C4-2B (cell line): ENCODE measurements at regions not wholly inside any gene's neighbourhood (a gene's known extent, or its start where the extent isn't known, plus 50 kb on each side); places are given as distances from the start of the nearest gene placed in this dataset.
"Not testable (repeated sequence)": the region's sequence is repeated elsewhere in the genome, so short reads cannot be mapped to it uniquely, and the experiment has no call there.

ENCODE experiments used
- H3K27ac ChIP-seq: fragments of 450-650 bp; 2 replicates; pipeline ENCODE4 v1.5.1; 2017
- ZFX ChIP-seq: fragments of 450-650 bp; IDR thresholded peaks from 2 replicates; pipeline ENCODE4 v1.6.1; 2017
- TF ChIP-seq, protein P1 (sequence below): fragments of 450-650 bp; conservative IDR thresholded peaks from 2 replicates; pipeline ENCODE4 v1.5.1; 2017; ENCODE audit warnings: mild to moderate bottlenecking

DNA sequence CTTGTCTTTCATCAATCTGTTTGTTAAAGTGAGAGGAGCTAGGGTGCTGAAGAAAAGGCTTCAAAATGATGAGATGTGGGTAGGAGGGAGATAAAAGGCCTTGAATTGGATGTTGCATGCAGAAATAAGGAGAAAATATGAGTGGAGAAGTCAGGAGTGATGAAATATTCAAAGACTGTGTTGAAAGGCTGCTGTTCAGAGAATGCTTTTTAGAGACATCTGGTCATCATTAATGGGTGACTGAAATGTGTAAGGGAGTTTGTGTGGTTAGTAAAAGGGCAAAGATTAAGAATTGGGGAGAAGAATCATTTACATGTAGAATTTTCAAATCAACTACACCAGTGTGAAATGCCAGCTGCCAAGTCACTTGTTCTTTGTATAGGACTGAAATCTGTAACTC, 383.9 kb downstream of the MAT2B start:
- H3K27ac ChIP-seq = no peak overlapping the region
- TF ChIP-seq ZFX = no peak
- TF ChIP-seq, protein P1, sequence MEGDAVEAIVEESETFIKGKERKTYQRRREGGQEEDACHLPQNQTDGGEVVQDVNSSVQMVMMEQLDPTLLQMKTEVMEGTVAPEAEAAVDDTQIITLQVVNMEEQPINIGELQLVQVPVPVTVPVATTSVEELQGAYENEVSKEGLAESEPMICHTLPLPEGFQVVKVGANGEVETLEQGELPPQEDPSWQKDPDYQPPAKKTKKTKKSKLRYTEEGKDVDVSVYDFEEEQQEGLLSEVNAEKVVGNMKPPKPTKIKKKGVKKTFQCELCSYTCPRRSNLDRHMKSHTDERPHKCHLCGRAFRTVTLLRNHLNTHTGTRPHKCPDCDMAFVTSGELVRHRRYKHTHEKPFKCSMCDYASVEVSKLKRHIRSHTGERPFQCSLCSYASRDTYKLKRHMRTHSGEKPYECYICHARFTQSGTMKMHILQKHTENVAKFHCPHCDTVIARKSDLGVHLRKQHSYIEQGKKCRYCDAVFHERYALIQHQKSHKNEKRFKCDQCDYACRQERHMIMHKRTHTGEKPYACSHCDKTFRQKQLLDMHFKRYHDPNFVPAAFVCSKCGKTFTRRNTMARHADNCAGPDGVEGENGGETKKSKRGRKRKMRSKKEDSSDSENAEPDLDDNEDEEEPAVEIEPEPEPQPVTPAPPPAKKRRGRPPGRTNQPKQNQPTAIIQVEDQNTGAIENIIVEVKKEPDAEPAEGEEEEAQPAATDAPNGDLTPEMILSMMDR = no peak

DNA sequence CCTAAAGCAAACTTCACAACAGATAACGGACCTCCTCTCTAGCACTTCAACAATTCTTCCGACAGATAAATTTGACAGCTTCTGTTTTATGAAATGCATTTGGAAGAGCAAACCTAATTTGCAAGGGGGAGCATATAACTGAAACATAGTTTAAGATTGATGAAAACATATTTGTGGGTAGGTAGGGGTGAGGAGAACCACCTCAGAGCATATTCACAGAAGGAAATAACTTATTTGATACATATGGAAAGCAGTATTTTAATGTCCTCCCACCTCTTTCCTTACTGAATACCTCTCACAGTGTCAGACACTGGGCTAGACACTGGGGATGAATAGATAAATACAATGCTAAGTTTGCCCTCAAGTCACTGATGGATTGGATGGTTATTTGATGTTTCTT, 384.8 kb downstream of the MAT2B start:
- H3K27ac ChIP-seq = no peak overlapping the region
- TF ChIP-seq, protein P1 = no peak
- no peak for TF ChIP-seq ZFX

DNA sequence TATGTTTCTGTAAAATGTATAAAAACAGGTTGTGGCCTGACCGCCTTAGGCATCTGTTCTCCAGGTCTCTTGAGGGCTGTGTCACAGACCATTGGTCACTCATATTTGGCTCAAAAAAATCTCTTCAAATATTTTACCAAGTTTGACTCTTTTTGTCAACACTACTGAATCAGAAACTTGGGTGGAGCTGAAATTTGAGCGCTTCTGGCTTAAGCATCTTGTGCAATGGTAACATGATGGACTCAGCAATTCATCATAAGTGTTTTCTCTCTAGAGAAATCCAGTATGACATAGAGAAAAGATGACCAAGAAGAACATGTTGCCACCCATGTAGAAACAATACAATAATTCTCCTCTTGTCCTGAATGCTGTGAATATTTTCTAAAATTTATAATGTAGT, 387.9 kb downstream of the MAT2B start:
- TF ChIP-seq, protein P1 = no peak
- TF ChIP-seq ZFX = no peak
- no peak overlapping the region for H3K27ac ChIP-seq

GRCh38 chr5:163894645-163895044, 389.2 kb downstream of the MAT2B start:
- H3K27ac ChIP-seq = no peak overlapping the region

DNA sequence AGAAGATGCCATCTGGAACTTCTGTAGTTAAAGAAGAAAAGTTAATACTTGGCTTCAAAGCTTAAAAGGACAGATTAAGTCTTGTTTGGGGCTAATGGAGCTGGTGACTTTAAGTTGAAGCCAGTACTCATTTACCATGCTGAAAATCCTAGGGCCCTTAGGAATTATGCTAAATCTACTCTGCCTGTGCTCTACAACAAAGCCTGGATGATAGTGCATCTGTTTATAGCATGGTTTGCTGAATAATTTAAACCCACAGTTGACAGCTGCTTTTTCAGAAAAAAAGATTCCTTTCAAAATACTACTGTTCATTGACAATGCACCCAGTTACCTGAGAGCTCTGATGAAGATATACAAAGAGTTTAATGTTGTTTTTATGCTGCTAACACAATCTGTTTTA, 393.5 kb downstream of the MAT2B start:
- TF ChIP-seq, protein P1 = no peak
- TF ChIP-seq ZFX = no peak
- no peak overlapping the region for H3K27ac ChIP-seq

More at GRCh38 chr5:163894645-163895044, 389.2 kb downstream of the MAT2B start:
- TF ChIP-seq ZFX = no peak
- TF ChIP-seq, protein P1 = no peak

- not testable (repeated sequence) for H3K27ac ChIP-seq
Observed at GRCh38 chr5:163907783-163908182, 402.4 kb downstream of the MAT2B start.

DNA sequence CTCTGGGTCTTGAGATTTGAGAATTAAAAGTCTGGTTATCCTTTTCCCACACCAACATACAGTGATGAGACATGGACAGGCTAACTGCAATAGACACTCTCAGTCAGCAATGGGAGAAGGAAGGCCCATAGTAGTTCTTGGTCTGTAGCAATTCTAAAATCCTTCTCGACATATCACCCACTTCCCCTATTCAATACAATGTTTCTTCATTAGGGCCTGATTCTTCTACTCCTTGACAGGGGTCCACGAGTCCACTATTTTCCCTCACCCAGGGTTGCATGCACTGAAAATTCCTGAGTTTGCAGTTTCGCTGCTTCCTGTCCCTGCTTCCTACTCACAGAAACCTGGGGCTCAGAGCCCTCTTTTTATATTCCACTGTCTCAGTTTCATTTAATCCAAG, 402.8 kb downstream of the MAT2B start:
- no peak for TF ChIP-seq ZFX
- TF ChIP-seq, protein P1 = no peak
- H3K27ac ChIP-seq = no peak overlapping the region

- TF ChIP-seq, protein P1 = no peak
- no peak for TF ChIP-seq ZFX
- H3K27ac ChIP-seq = no peak overlapping the region
Observed at GRCh38 chr5:163910226-163910625, 404.8 kb downstream of the MAT2B start.
